HCT116 (cell line): ENCODE measurements at regions not wholly inside any gene's neighbourhood (a gene's known extent, or its start where the extent isn't known, plus 50 kb on each side); places are given as distances from the start of the nearest gene placed in this dataset.

Experiments used
- ATAC-seq: fragments of 200-7000 bp; cut with Tn5 transposase; 2 replicates; pipeline ENCODE4 v1.9.1; 2020; ENCODE audit warnings: mild to moderate bottlenecking, moderate library complexity
- BruUV-seq: library from RNA; stranded (reverse); fragments of 400-500 nt; replicated peaks from 2 replicates; lab custom pipeline; 2021; lab: Mats Ljungman, UMichigan
- CTCF ChIA-PET: fragments of 300-600 bp; sonication (Branson Sonifier 250); formaldehyde crosslinking; loops from one replicate; lab custom pipeline; 2021; ENCODE audit warnings: antibody characterized with exemption; lab: Charles Lee
- POLR2A ChIA-PET: fragments of 300-600, 350-600 bp; sonication (Branson Sonifier 250); formaldehyde crosslinking; loops from one replicate; lab custom pipeline; 2021; ENCODE audit warnings: antibody characterized with exemption; lab: Charles Lee
- RAD21 ChIA-PET, 2 experiments: fragments of 300-600 bp; sonication (Branson Sonifier 250); formaldehyde crosslinking; loops; one replicate each; lab custom pipeline; 2023; ENCODE audit warnings: low total read pairs in 2 of 2; ENCODE audit not compliant: uncharacterized antibody in 2 of 2, unreplicated experiment in 2 of 2, low non-redundant PET in 1 of 2; lab: Charles Lee
- DNase-seq: peaks from one replicate; pipeline ENCODE4 v3.0.0-alpha.2; 2010; ENCODE audit warnings: low read depth, low spot score
- H2AFZ ChIP-seq: fragments of 200-600 bp; shearing (Covaris generic), sonication (generic); 2 replicates; pipeline ENCODE4 v1.6.1; 2017; ENCODE audit warnings: low read depth, mixed run types, mixed read lengths, antibody characterized with exemption, low read length; ENCODE audit not compliant: poor library complexity, severe bottlenecking
- H3K27ac ChIP-seq: 2 replicates; pipeline ENCODE4 v1.5.1; 2012; ENCODE audit warnings: low read depth, low read length
- H3K27me3 ChIP-seq: fragments of 200-600 bp; sonication (generic); 2 replicates; pipeline ENCODE4 v1.6.1; 2016; ENCODE audit warnings: mixed run types, low read length, mixed read lengths; ENCODE audit not compliant: insufficient read depth
- H3K36me3 ChIP-seq, 2 experiments: fragments of 200-500 bp in 1 of 2; fragments of 200-600 bp in 1 of 2; sonication (Bioruptor generic) in 1 of 2; sonication (generic) in 1 of 2; 2 replicates each; pipeline versions ENCODE4 v1.5.1 to v1.6.1; 2014 to 2016; ENCODE audit warnings: low read length in 2 of 2, inconsistent platforms in 1 of 2, mixed read lengths in 1 of 2, mixed run types in 1 of 2; ENCODE audit not compliant: insufficient read depth in 2 of 2, control insufficient read depth in 1 of 2
- H3K4me1 ChIP-seq, 2 experiments: fragments of 200-600 bp in 1 of 2; sonication (generic) in 1 of 2; 2 replicates each; pipeline versions ENCODE4 v1.5.1 to v1.6.1; 2012 to 2017; ENCODE audit warnings: low read length in 2 of 2, inconsistent platforms in 1 of 2, mild to moderate bottlenecking in 1 of 2, mixed read lengths in 1 of 2, mixed run types in 1 of 2, moderate library complexity in 1 of 2; ENCODE audit not compliant: insufficient read depth in 2 of 2, control insufficient read depth in 1 of 2
- H3K4me2 ChIP-seq: fragments of 200-600 bp; sonication (generic); 2 replicates; pipeline ENCODE4 v1.6.1; 2017; ENCODE audit warnings: mixed run types, low read length, mixed read lengths
- H3K4me3 ChIP-seq, 2 experiments: fragments of 200-600 bp in 1 of 2; sonication (generic) in 1 of 2; replicated peaks in 1 of 2; 2 replicates each; pipeline ENCODE4 v1.5.1; 2011 to 2016; ENCODE audit warnings: low read length in 2 of 2, control low read depth in 1 of 2, low read depth in 1 of 2, mild to moderate bottlenecking in 1 of 2, mixed read lengths in 1 of 2, mixed run types in 1 of 2
- H3K79me2 ChIP-seq: fragments of 200-600 bp; sonication (generic); 2 replicates; pipeline ENCODE4 v1.6.1; 2017; ENCODE audit warnings: mild to moderate bottlenecking, mixed run types, low read length, moderate library complexity, mixed read lengths; ENCODE audit not compliant: insufficient read depth
- H3K9ac ChIP-seq: fragments of 200-600 bp; sonication (generic); 2 replicates; pipeline ENCODE4 v1.6.1; 2016; ENCODE audit warnings: low read length, mixed read lengths
- H3K9me2 ChIP-seq: fragments of 200-600 bp; sonication (generic), shearing (Covaris generic); 2 replicates; pipeline ENCODE4 v1.6.1; 2017; ENCODE audit warnings: mixed run types, mild to moderate bottlenecking, moderate library complexity; ENCODE audit not compliant: insufficient read depth
- H3K9me3 ChIP-seq, 2 experiments: fragments of 200-500 bp in 1 of 2; fragments of 200-600 bp in 1 of 2; sonication (Bioruptor generic) in 1 of 2; sonication (generic) in 1 of 2; 2 replicates each; pipeline ENCODE4 v1.6.1; 2014 to 2017; ENCODE audit warnings: low read length in 2 of 2, mixed read lengths in 2 of 2, inconsistent platforms in 1 of 2, low read depth in 1 of 2, mild to moderate bottlenecking in 1 of 2, mixed run types in 1 of 2, moderate library complexity in 1 of 2; ENCODE audit not compliant: control insufficient read depth in 1 of 2, insufficient read depth in 1 of 2
- H4K20me1 ChIP-seq: fragments of 200-600 bp; sonication (generic), shearing (Covaris generic); 2 replicates; pipeline ENCODE4 v1.6.1; 2017; ENCODE audit warnings: mixed run types, mild to moderate bottlenecking, moderate library complexity; ENCODE audit not compliant: insufficient read depth
- CBX3 ChIP-seq: IDR thresholded peaks from 2 replicates; pipeline ENCODE4 v1.6.1; 2012; ENCODE audit warnings: low read depth
- CEBPB ChIP-seq: IDR thresholded peaks from 2 replicates; pipeline ENCODE4 v1.6.1; 2012; ENCODE audit warnings: low read depth
- EGR1 ChIP-seq: IDR thresholded peaks from 2 replicates; pipeline ENCODE4 v1.6.1; 2012; ENCODE audit warnings: low read depth
- EZH2 ChIP-seq: fragments of 200-600 bp; sonication (generic); IDR thresholded peaks from 2 replicates; pipeline ENCODE4 v1.6.1; 2017; ENCODE audit warnings: antibody characterized with exemption, mixed run types
- EZH2phosphoT487 ChIP-seq: fragments of 200-600 bp; IDR thresholded peaks from 2 replicates; pipeline ENCODE4 v1.6.1; 2018; ENCODE audit warnings: antibody characterized with exemption, borderline replicate concordance
- FOSL1 ChIP-seq: IDR thresholded peaks from 2 replicates; pipeline ENCODE4 v1.6.1; 2012; ENCODE audit warnings: low read depth
- JUND ChIP-seq: IDR thresholded peaks from 2 replicates; pipeline ENCODE4 v1.6.1; 2012
- MAX ChIP-seq: IDR thresholded peaks from 2 replicates; pipeline ENCODE4 v1.6.1; 2012
- POLR2A ChIP-seq: IDR thresholded peaks from 2 replicates; pipeline ENCODE4 v1.7.0; 2011; ENCODE audit warnings: borderline replicate concordance; ENCODE audit not compliant: insufficient read depth, insufficient read length; ENCODE audit errors: extremely low read depth
- POLR2AphosphoS5 ChIP-seq: IDR thresholded peaks from 2 replicates; pipeline ENCODE4 v1.6.1; 2011; ENCODE audit warnings: mild to moderate bottlenecking, low read depth, low read length, moderate library complexity
- SP1 ChIP-seq: IDR thresholded peaks from 2 replicates; pipeline ENCODE4 v1.6.1; 2012; ENCODE audit warnings: low read depth
- SRF ChIP-seq: IDR thresholded peaks from 2 replicates; pipeline ENCODE4 v1.6.1; 2012; ENCODE audit warnings: low read depth
- YY1 ChIP-seq: IDR thresholded peaks from 2 replicates; pipeline ENCODE4 v1.6.1; 2011; ENCODE audit warnings: low read length, low read depth, moderate library complexity, mild to moderate bottlenecking; ENCODE audit not compliant: insufficient replicate concordance; ENCODE audit errors: extremely low read depth
- ZFX ChIP-seq: fragments of 450-650 bp; IDR thresholded peaks from 2 replicates; pipeline ENCODE4 v1.6.1; 2017
- intact Hi-C: fragments of 100-400 bp; cut with micrococcal nuclease; formaldehyde crosslinking; loops from 2 replicates; pipeline ENCODE4 v1.10.0; 2022
- TF ChIP-seq, protein P1 (sequence below): IDR thresholded peaks from 2 replicates; pipeline ENCODE4 v1.6.1; 2012; ENCODE audit warnings: low read depth
- TF ChIP-seq, protein P2 (sequence below): IDR thresholded peaks from 2 replicates; pipeline ENCODE4 v1.6.1; 2011; ENCODE audit warnings: mild to moderate bottlenecking, low read length, moderate library complexity; ENCODE audit not compliant: insufficient replicate concordance; ENCODE audit errors: extremely low read depth
- TF ChIP-seq, protein P3 (sequence below): IDR thresholded peaks from 2 replicates; pipeline ENCODE4 v1.6.1; 2012

DNA sequence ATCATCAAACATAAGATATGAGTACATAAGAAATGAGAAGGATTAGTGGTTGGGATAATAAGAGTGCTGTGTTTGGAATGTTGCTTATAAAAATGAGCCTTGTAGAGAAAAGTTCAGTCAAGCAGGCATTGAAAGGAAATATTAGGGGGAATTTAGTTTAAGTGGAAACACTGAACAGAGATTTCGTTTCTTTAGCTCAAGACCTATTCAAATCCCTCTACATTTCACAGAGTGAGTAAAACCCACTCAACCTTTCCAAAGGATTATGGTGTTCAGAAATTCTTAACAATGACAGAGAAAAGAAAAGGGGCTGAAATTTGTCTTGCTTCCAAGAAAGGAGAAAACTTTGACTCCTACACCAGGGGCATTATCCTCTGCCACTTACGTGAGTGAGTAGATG, 1072.4 kb upstream of the LCORL start:
- Histone ChIP-seq H3K4me3 (no peak overlapping the region), H3K9me3 (no peaks in the 10 kb centered on the region), H3K27me3 (no peaks in the 10 kb centered on the region), H3K27ac (no peak overlapping the region), H3K4me2 (no peak overlapping the region), H3K79me2 (no peaks in the 10 kb centered on the region), H3K36me3 (no peaks in the 10 kb centered on the region), H4K20me1 (no peaks in the 10 kb centered on the region), H3K9me2 (no peaks in the 10 kb centered on the region), H3K4me1 (no peaks in the 10 kb centered on the region), H2AFZ (no peak overlapping the region), H3K9ac (no peak overlapping the region)
- TF ChIP-seq JUND: no peak
- TF ChIP-seq MAX: no peak
- no peak for TF ChIP-seq SRF
- POLR2A ChIA-PET: no interaction called here
- BruUV-seq: no TSS peak
- DNase-seq (no peak), ATAC-seq (no peak)
- RAD21 ChIA-PET: no interaction called here
- intact Hi-C loops: no loop called here
- CTCF ChIA-PET: no interaction called here

DNA sequence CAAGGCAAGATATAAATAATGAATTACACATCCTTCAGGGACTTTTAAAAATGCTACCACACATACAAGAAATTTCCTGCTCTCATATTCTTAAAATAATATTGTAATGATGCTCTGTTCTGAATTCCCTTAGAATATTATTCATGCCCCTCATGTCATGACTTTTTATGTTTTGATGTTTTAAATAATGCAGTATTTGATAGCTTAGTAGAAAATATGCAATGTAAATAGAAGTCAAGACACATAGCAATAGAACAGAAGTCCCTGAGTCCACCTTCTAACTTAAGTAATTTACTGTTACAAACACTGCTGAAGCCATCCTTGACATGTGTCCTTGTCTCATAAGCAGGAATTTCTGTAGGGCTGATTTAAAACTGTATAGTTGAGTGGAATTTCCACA, 1071.2 kb upstream of the LCORL start:
- BruUV-seq: no TSS peak
- CTCF ChIA-PET: no interaction called here
- TF ChIP-seq POLR2A (no peak), ZFX (no peak), EZH2 (no peak), MAX (no peak), CBX3 (no peak), CEBPB (no peak), SP1 (no peak), EGR1 (no peak), YY1 (no peak), JUND (no peak), POLR2AphosphoS5 (no peak), FOSL1 (no peak), EZH2phosphoT487 (no peak)
- TF ChIP-seq, protein P1, sequence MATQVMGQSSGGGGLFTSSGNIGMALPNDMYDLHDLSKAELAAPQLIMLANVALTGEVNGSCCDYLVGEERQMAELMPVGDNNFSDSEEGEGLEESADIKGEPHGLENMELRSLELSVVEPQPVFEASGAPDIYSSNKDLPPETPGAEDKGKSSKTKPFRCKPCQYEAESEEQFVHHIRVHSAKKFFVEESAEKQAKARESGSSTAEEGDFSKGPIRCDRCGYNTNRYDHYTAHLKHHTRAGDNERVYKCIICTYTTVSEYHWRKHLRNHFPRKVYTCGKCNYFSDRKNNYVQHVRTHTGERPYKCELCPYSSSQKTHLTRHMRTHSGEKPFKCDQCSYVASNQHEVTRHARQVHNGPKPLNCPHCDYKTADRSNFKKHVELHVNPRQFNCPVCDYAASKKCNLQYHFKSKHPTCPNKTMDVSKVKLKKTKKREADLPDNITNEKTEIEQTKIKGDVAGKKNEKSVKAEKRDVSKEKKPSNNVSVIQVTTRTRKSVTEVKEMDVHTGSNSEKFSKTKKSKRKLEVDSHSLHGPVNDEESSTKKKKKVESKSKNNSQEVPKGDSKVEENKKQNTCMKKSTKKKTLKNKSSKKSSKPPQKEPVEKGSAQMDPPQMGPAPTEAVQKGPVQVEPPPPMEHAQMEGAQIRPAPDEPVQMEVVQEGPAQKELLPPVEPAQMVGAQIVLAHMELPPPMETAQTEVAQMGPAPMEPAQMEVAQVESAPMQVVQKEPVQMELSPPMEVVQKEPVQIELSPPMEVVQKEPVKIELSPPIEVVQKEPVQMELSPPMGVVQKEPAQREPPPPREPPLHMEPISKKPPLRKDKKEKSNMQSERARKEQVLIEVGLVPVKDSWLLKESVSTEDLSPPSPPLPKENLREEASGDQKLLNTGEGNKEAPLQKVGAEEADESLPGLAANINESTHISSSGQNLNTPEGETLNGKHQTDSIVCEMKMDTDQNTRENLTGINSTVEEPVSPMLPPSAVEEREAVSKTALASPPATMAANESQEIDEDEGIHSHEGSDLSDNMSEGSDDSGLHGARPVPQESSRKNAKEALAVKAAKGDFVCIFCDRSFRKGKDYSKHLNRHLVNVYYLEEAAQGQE: no peak
- TF ChIP-seq, protein P2, sequence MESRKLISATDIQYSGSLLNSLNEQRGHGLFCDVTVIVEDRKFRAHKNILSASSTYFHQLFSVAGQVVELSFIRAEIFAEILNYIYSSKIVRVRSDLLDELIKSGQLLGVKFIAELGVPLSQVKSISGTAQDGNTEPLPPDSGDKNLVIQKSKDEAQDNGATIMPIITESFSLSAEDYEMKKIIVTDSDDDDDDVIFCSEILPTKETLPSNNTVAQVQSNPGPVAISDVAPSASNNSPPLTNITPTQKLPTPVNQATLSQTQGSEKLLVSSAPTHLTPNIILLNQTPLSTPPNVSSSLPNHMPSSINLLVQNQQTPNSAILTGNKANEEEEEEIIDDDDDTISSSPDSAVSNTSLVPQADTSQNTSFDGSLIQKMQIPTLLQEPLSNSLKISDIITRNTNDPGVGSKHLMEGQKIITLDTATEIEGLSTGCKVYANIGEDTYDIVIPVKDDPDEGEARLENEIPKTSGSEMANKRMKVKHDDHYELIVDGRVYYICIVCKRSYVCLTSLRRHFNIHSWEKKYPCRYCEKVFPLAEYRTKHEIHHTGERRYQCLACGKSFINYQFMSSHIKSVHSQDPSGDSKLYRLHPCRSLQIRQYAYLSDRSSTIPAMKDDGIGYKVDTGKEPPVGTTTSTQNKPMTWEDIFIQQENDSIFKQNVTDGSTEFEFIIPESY: no peak
- TF ChIP-seq, protein P3, sequence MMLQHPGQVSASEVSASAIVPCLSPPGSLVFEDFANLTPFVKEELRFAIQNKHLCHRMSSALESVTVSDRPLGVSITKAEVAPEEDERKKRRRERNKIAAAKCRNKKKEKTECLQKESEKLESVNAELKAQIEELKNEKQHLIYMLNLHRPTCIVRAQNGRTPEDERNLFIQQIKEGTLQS: no peak

More for the DNA sequence above, 1071.2 kb upstream of the LCORL start:
- H2AFZ ChIP-seq: no peak overlapping the region
- no peaks in the 10 kb centered on the region for H3K9me2 ChIP-seq
- ChIA-PET RAD21 (no interaction called here), POLR2A (no interaction called here)
- intact Hi-C loops: no loop called here
- ATAC-seq (no peak), DNase-seq (no peak)
- H3K9ac ChIP-seq: no peak overlapping the region
- no peaks in the 10 kb centered on the region for H3K4me1 ChIP-seq
- H3K36me3 ChIP-seq: no peaks in the 10 kb centered on the region
- H3K27ac ChIP-seq: no peak overlapping the region
- no peaks in the 10 kb centered on the region for H3K9me3 ChIP-seq
- no peak overlapping the region for H3K4me3 ChIP-seq
- no peaks in the 10 kb centered on the region for H3K27me3 ChIP-seq
- no peaks in the 10 kb centered on the region for H3K79me2 ChIP-seq
- no peak overlapping the region for H3K4me2 ChIP-seq
- H4K20me1 ChIP-seq: no peaks in the 10 kb centered on the region
